GM23338 (cell line): ENCODE measurements at regions not wholly inside any gene's neighbourhood (a gene's known extent, or its start where the extent isn't known, plus 50 kb on each side); places are given as distances from the start of the nearest gene placed in this dataset.

Experiments used
- ATAC-seq: fragments of 200-7000 bp; cut with Tn5 transposase; 3 replicates; pipeline ENCODE4 v1.9.1; 2020
- DNase-seq: peaks from one replicate; pipeline ENCODE4 v3.0.0-alpha.2; 2015; ENCODE audit warnings: low spot score
- H2AFZ ChIP-seq: fragments of 200-600 bp; sonication (generic); 2 replicates; pipeline ENCODE4 v1.8.0; 2016; ENCODE audit warnings: antibody characterized with exemption, mild to moderate bottlenecking, moderate library complexity
- H3F3A ChIP-seq: fragments of 200-600 bp; sonication (generic); replicated peaks from 2 replicates; pipeline ENCODE4 v1.8.0; 2017; ENCODE audit warnings: antibody characterized with exemption, mixed run types, low read depth
- H3K27ac ChIP-seq: fragments of 200-600 bp; sonication (generic); 2 replicates; pipeline ENCODE4 v1.6.1; 2016; ENCODE audit warnings: low read depth
- H3K27me3 ChIP-seq: fragments of 200-600 bp; sonication (generic); 2 replicates; pipeline ENCODE4 v1.8.0; 2016; ENCODE audit warnings: mild to moderate bottlenecking, mixed run types, moderate library complexity; ENCODE audit not compliant: insufficient read depth
- H3K36me3 ChIP-seq: fragments of 200-600 bp; sonication (generic); 2 replicates; pipeline ENCODE4 v1.8.0; 2016; ENCODE audit warnings: mild to moderate bottlenecking; ENCODE audit not compliant: insufficient read depth
- H3K4me1 ChIP-seq: fragments of 200-600 bp; sonication (generic); 2 replicates; pipeline ENCODE4 v1.8.0; 2016; ENCODE audit warnings: mild to moderate bottlenecking, moderate library complexity; ENCODE audit not compliant: insufficient read depth
- H3K4me2 ChIP-seq: fragments of 200-600 bp; sonication (generic); 2 replicates; pipeline ENCODE4 v1.7.1; 2017; ENCODE audit warnings: mixed run types
- H3K4me3 ChIP-seq: fragments of 200-600 bp; sonication (generic); 2 replicates; pipeline ENCODE4 v1.6.1; 2016; ENCODE audit warnings: mixed run types
- H3K79me2 ChIP-seq: fragments of 200-600 bp; sonication (generic); replicated peaks from 2 replicates; pipeline ENCODE4 v1.8.0; 2017; ENCODE audit warnings: mild to moderate bottlenecking; ENCODE audit not compliant: insufficient read depth
- H3K9me2 ChIP-seq: fragments of 200-600 bp; sonication (generic); 2 replicates; pipeline ENCODE4 v1.8.0; 2017; ENCODE audit not compliant: insufficient read depth
- H4K20me1 ChIP-seq: fragments of 200-600 bp; sonication (generic); replicated peaks from 2 replicates; pipeline ENCODE4 v1.8.0; 2017; ENCODE audit warnings: mild to moderate bottlenecking; ENCODE audit not compliant: insufficient read depth
- H3K27ac Mint-ChIP-seq: 2 replicates; pipeline ENCODE4 v1.8.0; 2020; ENCODE audit warnings: inconsistent platforms, mild to moderate bottlenecking, moderate library complexity, mixed read lengths
- H3K27me3 Mint-ChIP-seq: 3 replicates; pipeline ENCODE4 v1.8.0; 2022; ENCODE audit warnings: low read depth, mild to moderate bottlenecking, moderate library complexity, mixed read lengths, inconsistent platforms; ENCODE audit not compliant: insufficient read depth, poor library complexity
- H3K36me3 Mint-ChIP-seq: 3 replicates; pipeline ENCODE4 v1.8.0; 2021; ENCODE audit warnings: low read depth, mild to moderate bottlenecking, inconsistent platforms, moderate library complexity, mixed read lengths
- H3K4me1 Mint-ChIP-seq: 3 replicates; pipeline ENCODE4 v1.8.0; 2020; ENCODE audit warnings: mild to moderate bottlenecking, inconsistent platforms, mixed read lengths
- H3K4me3 Mint-ChIP-seq: 3 replicates; pipeline ENCODE4 v1.8.0; 2021; ENCODE audit warnings: moderate library complexity, mild to moderate bottlenecking, inconsistent platforms, mixed read lengths
- H3K9me3 Mint-ChIP-seq: 3 replicates; pipeline ENCODE4 v1.8.0; 2020; ENCODE audit warnings: moderate library complexity, mild to moderate bottlenecking, inconsistent platforms, mixed read lengths
- CREB1 ChIP-seq: fragments of 250-450 bp; sonication (Bioruptor Pico); IDR thresholded peaks from 2 replicates; pipeline ENCODE4 v1.5.0; 2020; ENCODE audit warnings: low read depth, mild to moderate bottlenecking, moderate library complexity
- CTCF ChIP-seq, 2 experiments: fragments of 200-600 bp in 1 of 2; sonication (generic) in 1 of 2; conservative IDR thresholded peaks; 2 replicates each; pipeline versions ENCODE4 v1.5.1 to v1.6.1; 2016 to 2017; ENCODE audit warnings: antibody characterized with exemption in 2 of 2, low read depth in 2 of 2, mild to moderate bottlenecking in 2 of 2, moderate library complexity in 1 of 2
- ETS1 ChIP-seq: IDR thresholded peaks from 2 replicates; pipeline ENCODE4 v1.6.1; 2016; ENCODE audit warnings: antibody characterized with exemption
- EZH2phosphoT487 ChIP-seq: fragments of 200-600 bp; sonication (generic); IDR thresholded peaks from one replicate; pipeline ENCODE4 v1.8.1; 2018; ENCODE audit warnings: antibody characterized with exemption; ENCODE audit not compliant: unreplicated experiment
- JUNB ChIP-seq: IDR thresholded peaks from one replicate; pipeline ENCODE4 v1.6.1; 2016; ENCODE audit warnings: antibody characterized with exemption; ENCODE audit not compliant: unreplicated experiment
- NANOG ChIP-seq: IDR thresholded peaks from 2 replicates; pipeline ENCODE4 v1.6.1; 2016; ENCODE audit warnings: antibody characterized with exemption, borderline replicate concordance
- POLR2AphosphoS5 ChIP-seq: IDR thresholded peaks from 2 replicates; pipeline ENCODE4 v1.6.1; 2016; ENCODE audit warnings: antibody characterized with exemption, low read depth
- REST ChIP-seq: IDR thresholded peaks from one replicate; pipeline ENCODE4 v1.6.1; 2018; ENCODE audit warnings: antibody characterized with exemption; ENCODE audit not compliant: unreplicated experiment
- STAT1 ChIP-seq: IDR thresholded peaks from one replicate; pipeline ENCODE4 v1.6.1; 2016; ENCODE audit warnings: antibody characterized with exemption; ENCODE audit not compliant: unreplicated experiment
- ZNF331 ChIP-seq: fragments of 250-450 bp; sonication (Bioruptor Pico); IDR thresholded peaks from 2 replicates; pipeline ENCODE4 v1.5.0; 2020; ENCODE audit warnings: low read depth, mild to moderate bottlenecking, moderate library complexity

GRCh38 chrX:42495139-42495538 is 282.8 kb downstream of the PPP1R2C start (continued):
- TF ChIP-seq ETS1 (no peak), POLR2AphosphoS5 (no peak), ZNF331 (CRISPR knock-in tag) (no peak), EZH2phosphoT487 (no peak)

- H3K27me3 Mint-ChIP-seq = no peaks in the 10 kb centered on the region
- no peak for ATAC-seq
- no peaks in the 10 kb centered on the region for H3F3A ChIP-seq
- TF ChIP-seq CREB1 (CRISPR knock-in tag) = no peak
- no peak for TF ChIP-seq CTCF (conservative IDR thresholded peaks at IDR 0.05; ENCODE audit: low read depth in 2 of 2)
- TF ChIP-seq REST = no peak
- TF ChIP-seq EZH2phosphoT487 = no peak
- no peak for TF ChIP-seq ETS1
- TF ChIP-seq ZNF331 (CRISPR knock-in tag) = no peak
- TF ChIP-seq JUNB = no peak
- TF ChIP-seq POLR2AphosphoS5 = no peak
- no peak for TF ChIP-seq STAT1
- no peak for TF ChIP-seq NANOG
Measured at GRCh38 chrX:42491137-42491907, 286.6 kb downstream of the PPP1R2C start.

More at GRCh38 chrX:42491137-42491907, 286.6 kb downstream of the PPP1R2C start:
- H3K9me2 ChIP-seq = no peaks in the 10 kb centered on the region
- H2AFZ ChIP-seq = no peak overlapping the region
- no peak overlapping the region for H3K4me2 ChIP-seq
- H3K79me2 ChIP-seq = no peaks in the 10 kb centered on the region
- H4K20me1 ChIP-seq = no peaks in the 10 kb centered on the region
- Mint-ChIP-seq H3K27ac (no peak overlapping the region), H3K4me3 (no peak overlapping the region), H3K4me1 (no peaks in the 10 kb centered on the region), H3K36me3 (no peaks in the 10 kb centered on the region), H3K9me3 (no peaks in the 10 kb centered on the region)
- DNase-seq = no peak
- no peaks in the 10 kb centered on the region for H3K4me1 ChIP-seq
- H3K27ac ChIP-seq = no peak overlapping the region
- no peaks in the 10 kb centered on the region for H3K27me3 ChIP-seq
- no peak overlapping the region for H3K4me3 ChIP-seq
- H3K36me3 ChIP-seq = no peaks in the 10 kb centered on the region
